ENCODE measurements at regions not wholly inside any gene's neighbourhood (a gene's known extent, or its start where the extent isn't known, plus 50 kb on each side); places are given as distances from the start of the nearest gene placed in this dataset.

GRCh38 chr2:128720080-128721022 lies 401.7 kb upstream of the HS6ST1 start:
- Histone ChIP-seq H3K4me1 (ENCODE audit: control insufficient read depth in 5 of 5, insufficient read depth in 5 of 5, low read length in 5 of 5) (peaks cover 0 to 9% (median 4%) of the 10 kb centered on the region in 5 donors), H3K27ac (ENCODE audit: low read depth, low read length) (no peak overlapping the region), H3K4me3 (ENCODE audit: low read depth in 1 of 5, low read length in 5 of 5) (no peak overlapping the region), H3K27me3 (ENCODE audit: control insufficient read depth in 5 of 5, insufficient read depth in 4 of 5, low read length in 5 of 5) (peaks cover 0 to 8% (median 5%) of the 10 kb centered on the region in 5 donors), H3K9me3 (ENCODE audit: control insufficient read depth in 5 of 5, low read length in 5 of 5) (no peaks in the 10 kb centered on the region), H3K36me3 (ENCODE audit: control insufficient read depth in 5 of 5, insufficient read depth in 5 of 5, low read length in 5 of 5) (no peaks in the 10 kb centered on the region), H3K9ac (ENCODE audit: low read length in 5 of 5) (no peak overlapping the region)

- Histone ChIP-seq H3K9ac (ENCODE audit: low read length in 5 of 5) (no peak overlapping the region), H3K9me3 (ENCODE audit: control insufficient read depth in 5 of 5, low read length in 5 of 5) (no peaks in the 10 kb centered on the region), H3K4me1 (ENCODE audit: control insufficient read depth in 5 of 5, insufficient read depth in 5 of 5, low read length in 5 of 5) (peaks cover 0 to 9% (median 4%) of the 10 kb centered on the region in 5 donors), H3K27me3 (ENCODE audit: control insufficient read depth in 5 of 5, insufficient read depth in 4 of 5, low read length in 5 of 5) (peaks cover 0 to 6% (median 3%) of the 10 kb centered on the region in 5 donors), H3K4me3 (ENCODE audit: low read depth in 1 of 5, low read length in 5 of 5) (no peak overlapping the region), H3K27ac (ENCODE audit: low read depth, low read length) (no peak overlapping the region), H3K36me3 (ENCODE audit: control insufficient read depth in 5 of 5, insufficient read depth in 5 of 5, low read length in 5 of 5) (no peaks in the 10 kb centered on the region)
Measured at GRCh38 chr2:128721096-128721495, 402.4 kb upstream of the HS6ST1 start.

- Histone ChIP-seq H3K9ac (ENCODE audit: low read length in 5 of 5) (no peak overlapping the region), H3K9me3 (ENCODE audit: control insufficient read depth in 5 of 5, low read length in 5 of 5) (no peaks in the 10 kb centered on the region), H3K36me3 (ENCODE audit: control insufficient read depth in 5 of 5, insufficient read depth in 5 of 5, low read length in 5 of 5) (no peaks in the 10 kb centered on the region), H3K4me1 (ENCODE audit: control insufficient read depth in 5 of 5, insufficient read depth in 5 of 5, low read length in 5 of 5) (peaks cover 0 to 9% (median 4%) of the 10 kb centered on the region in 5 donors), H3K27ac (ENCODE audit: low read depth, low read length) (no peak overlapping the region), H3K27me3 (ENCODE audit: control insufficient read depth in 5 of 5, insufficient read depth in 4 of 5, low read length in 5 of 5) (no peaks in the 10 kb centered on the region), H3K4me3 (ENCODE audit: low read depth in 1 of 5, low read length in 5 of 5) (no peak overlapping the region)
Measured at GRCh38 chr2:128722489-128722888, 403.8 kb upstream of the HS6ST1 start.

GRCh38 chr2:128724547-128724946 lies 405.9 kb upstream of the HS6ST1 start:
- no peaks in the 10 kb centered on the region for H3K36me3 ChIP-seq (ENCODE audit: control insufficient read depth in 5 of 5, insufficient read depth in 5 of 5, low read length in 5 of 5)

GRCh38 chr2:128724972-128725371 lies 406.3 kb upstream of the HS6ST1 start:
- no peak overlapping the region for H3K4me3 ChIP-seq (ENCODE audit: low read depth in 1 of 5, low read length in 5 of 5)
- no peaks in the 10 kb centered on the region for H3K27me3 ChIP-seq (ENCODE audit: control insufficient read depth in 5 of 5, insufficient read depth in 4 of 5, low read length in 5 of 5)
- no peaks in the 10 kb centered on the region for H3K4me1 ChIP-seq (ENCODE audit: control insufficient read depth in 5 of 5, insufficient read depth in 5 of 5, low read length in 5 of 5)
- no peaks in the 10 kb centered on the region for H3K36me3 ChIP-seq (ENCODE audit: control insufficient read depth in 5 of 5, insufficient read depth in 5 of 5, low read length in 5 of 5)
- no peak overlapping the region for H3K27ac ChIP-seq (ENCODE audit: low read depth, low read length)
- peaks cover 0 to 11% (median 2%) of the 10 kb centered on the region in 5 donors for H3K9me3 ChIP-seq (ENCODE audit: control insufficient read depth in 5 of 5, low read length in 5 of 5)
- H3K9ac ChIP-seq (ENCODE audit: low read length in 5 of 5) = no peak overlapping the region

More at GRCh38 chr2:128724547-128724946, 405.9 kb upstream of the HS6ST1 start:
- H3K9ac ChIP-seq (ENCODE audit: low read length in 5 of 5) = no peak overlapping the region
- no peak overlapping the region for H3K4me3 ChIP-seq (ENCODE audit: low read depth in 1 of 5, low read length in 5 of 5)
- no peaks in the 10 kb centered on the region for H3K27me3 ChIP-seq (ENCODE audit: control insufficient read depth in 5 of 5, insufficient read depth in 4 of 5, low read length in 5 of 5)
- no peaks in the 10 kb centered on the region for H3K4me1 ChIP-seq (ENCODE audit: control insufficient read depth in 5 of 5, insufficient read depth in 5 of 5, low read length in 5 of 5)
- peaks cover 0 to 8% (median 0%) of the 10 kb centered on the region in 5 donors for H3K9me3 ChIP-seq (ENCODE audit: control insufficient read depth in 5 of 5, low read length in 5 of 5)
- H3K27ac ChIP-seq (ENCODE audit: low read depth, low read length) = no peak overlapping the region

GRCh38 chr2:128726236-128726635 lies 407.6 kb upstream of the HS6ST1 start:
- Histone ChIP-seq H3K4me3 (ENCODE audit: low read depth in 1 of 5, low read length in 5 of 5) (no peak overlapping the region), H3K9me3 (ENCODE audit: control insufficient read depth in 5 of 5, low read length in 5 of 5) (peaks cover 0 to 21% (median 6%) of the 10 kb centered on the region in 5 donors), H3K36me3 (ENCODE audit: control insufficient read depth in 5 of 5, insufficient read depth in 5 of 5, low read length in 5 of 5) (no peaks in the 10 kb centered on the region), H3K4me1 (ENCODE audit: control insufficient read depth in 5 of 5, insufficient read depth in 5 of 5, low read length in 5 of 5) (no peaks in the 10 kb centered on the region), H3K27me3 (ENCODE audit: control insufficient read depth in 5 of 5, insufficient read depth in 4 of 5, low read length in 5 of 5) (no peaks in the 10 kb centered on the region), H3K9ac (ENCODE audit: low read length in 5 of 5) (no peak overlapping the region), H3K27ac (ENCODE audit: low read depth, low read length) (no peak overlapping the region)

- H3K4me3 ChIP-seq (ENCODE audit: low read depth in 1 of 5, low read length in 5 of 5) = no peak overlapping the region
- no peak overlapping the region for H3K9ac ChIP-seq (ENCODE audit: low read length in 5 of 5)
- H3K4me1 ChIP-seq (ENCODE audit: control insufficient read depth in 5 of 5, insufficient read depth in 5 of 5, low read length in 5 of 5) = no peaks in the 10 kb centered on the region
- no peaks in the 10 kb centered on the region for H3K27me3 ChIP-seq (ENCODE audit: control insufficient read depth in 5 of 5, insufficient read depth in 4 of 5, low read length in 5 of 5)
- H3K27ac ChIP-seq (ENCODE audit: low read depth, low read length) = no peak overlapping the region
- H3K9me3 ChIP-seq (ENCODE audit: control insufficient read depth in 5 of 5, low read length in 5 of 5) = peaks cover 0 to 21% (median 6%) of the 10 kb centered on the region in 5 donors
- no peaks in the 10 kb centered on the region for H3K36me3 ChIP-seq (ENCODE audit: control insufficient read depth in 5 of 5, insufficient read depth in 5 of 5, low read length in 5 of 5)
Measured at GRCh38 chr2:128726911-128727310, 408.2 kb upstream of the HS6ST1 start.

GRCh38 chr2:128727404-128727803 lies 408.7 kb upstream of the HS6ST1 start:
- Histone ChIP-seq H3K27ac (ENCODE audit: low read depth, low read length) (no peak overlapping the region), H3K9me3 (ENCODE audit: control insufficient read depth in 5 of 5, low read length in 5 of 5) (peaks cover 0 to 21% (median 6%) of the 10 kb centered on the region in 5 donors), H3K36me3 (ENCODE audit: control insufficient read depth in 5 of 5, insufficient read depth in 5 of 5, low read length in 5 of 5) (no peaks in the 10 kb centered on the region), H3K27me3 (ENCODE audit: control insufficient read depth in 5 of 5, insufficient read depth in 4 of 5, low read length in 5 of 5) (no peaks in the 10 kb centered on the region), H3K4me1 (ENCODE audit: control insufficient read depth in 5 of 5, insufficient read depth in 5 of 5, low read length in 5 of 5) (peaks cover 0 to under 1% (median 0%) of the 10 kb centered on the region in 5 donors), H3K9ac (ENCODE audit: low read length in 5 of 5) (no peak overlapping the region), H3K4me3 (ENCODE audit: low read depth in 1 of 5, low read length in 5 of 5) (no peak overlapping the region)

GRCh38 chr2:128727914-128728313 lies 409.2 kb upstream of the HS6ST1 start:
- H3K9ac ChIP-seq (ENCODE audit: low read length in 5 of 5) = no peak overlapping the region
- H3K27me3 ChIP-seq (ENCODE audit: control insufficient read depth in 5 of 5, insufficient read depth in 4 of 5, low read length in 5 of 5) = no peaks in the 10 kb centered on the region
- no peak overlapping the region for H3K4me3 ChIP-seq (ENCODE audit: low read depth in 1 of 5, low read length in 5 of 5)
- H3K36me3 ChIP-seq (ENCODE audit: control insufficient read depth in 5 of 5, insufficient read depth in 5 of 5, low read length in 5 of 5) = no peaks in the 10 kb centered on the region
- peaks cover 0 to 21% (median 6%) of the 10 kb centered on the region in 5 donors for H3K9me3 ChIP-seq (ENCODE audit: control insufficient read depth in 5 of 5, low read length in 5 of 5)
- H3K27ac ChIP-seq (ENCODE audit: low read depth, low read length) = no peak overlapping the region
- peaks cover 0 to 6% (median 3%) of the 10 kb centered on the region in 5 donors for H3K4me1 ChIP-seq (ENCODE audit: control insufficient read depth in 5 of 5, insufficient read depth in 5 of 5, low read length in 5 of 5)

GRCh38 chr2:128729051-128729450 lies 410.4 kb upstream of the HS6ST1 start:
- H3K27me3 ChIP-seq (ENCODE audit: control insufficient read depth in 5 of 5, insufficient read depth in 4 of 5, low read length in 5 of 5) = no peaks in the 10 kb centered on the region
- peaks cover 3 to 17% (median 15%) of the 10 kb centered on the region in 5 donors for H3K4me1 ChIP-seq (ENCODE audit: control insufficient read depth in 5 of 5, insufficient read depth in 5 of 5, low read length in 5 of 5)

More at GRCh38 chr2:128729051-128729450, 410.4 kb upstream of the HS6ST1 start:
- no peaks in the 10 kb centered on the region for H3K36me3 ChIP-seq (ENCODE audit: control insufficient read depth in 5 of 5, insufficient read depth in 5 of 5, low read length in 5 of 5)
- no peak overlapping the region for H3K27ac ChIP-seq (ENCODE audit: low read depth, low read length)
- peaks cover 0 to 21% (median 6%) of the 10 kb centered on the region in 5 donors for H3K9me3 ChIP-seq (ENCODE audit: control insufficient read depth in 5 of 5, low read length in 5 of 5)
- no peak overlapping the region for H3K4me3 ChIP-seq (ENCODE audit: low read depth in 1 of 5, low read length in 5 of 5)
- no peak overlapping the region for H3K9ac ChIP-seq (ENCODE audit: low read length in 5 of 5)
